ENCODE measurements at regions not wholly inside any gene's neighbourhood (a gene's known extent, or its start where the extent isn't known, plus 50 kb on each side); places are given as distances from the start of the nearest gene placed in this dataset.
"Not testable (repeated sequence)": the region's sequence is repeated elsewhere in the genome, so short reads cannot be mapped to it uniquely, and the experiment has no call there.

GRCh38 chr1:118300808-118301207 lies 115.8 kb upstream of the SPAG17 start:
- DNase-seq (ENCODE audit: low read depth in 2 of 2), result no peak

DNA sequence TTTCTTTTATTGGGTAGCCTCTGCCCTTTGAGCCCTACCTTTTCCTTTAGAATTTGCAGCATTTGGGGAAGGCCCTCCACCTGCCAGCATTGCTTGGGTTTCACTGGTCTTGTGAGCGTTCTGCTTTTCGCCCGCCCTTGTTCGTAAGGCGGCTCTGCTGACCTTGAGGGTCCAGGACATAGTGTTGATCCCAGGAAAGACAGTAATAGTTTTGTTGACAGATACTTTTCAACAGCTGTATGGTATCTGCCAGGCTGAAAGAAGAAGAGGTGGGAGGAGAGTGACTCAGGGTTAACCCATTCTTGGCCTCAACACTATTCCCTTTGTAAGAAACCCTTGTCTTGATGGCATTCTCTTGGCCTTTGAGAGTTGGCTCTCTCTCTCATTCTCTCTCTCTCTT lies 113.4 kb upstream of the SPAG17 start:
- no peak for DNase-seq (ENCODE audit: low read depth in 2 of 2)

GRCh38 chr1:118297521-118297920 lies 112.5 kb upstream of the SPAG17 start:
- no peak for DNase-seq (ENCODE audit: low read depth in 2 of 2)

DNA sequence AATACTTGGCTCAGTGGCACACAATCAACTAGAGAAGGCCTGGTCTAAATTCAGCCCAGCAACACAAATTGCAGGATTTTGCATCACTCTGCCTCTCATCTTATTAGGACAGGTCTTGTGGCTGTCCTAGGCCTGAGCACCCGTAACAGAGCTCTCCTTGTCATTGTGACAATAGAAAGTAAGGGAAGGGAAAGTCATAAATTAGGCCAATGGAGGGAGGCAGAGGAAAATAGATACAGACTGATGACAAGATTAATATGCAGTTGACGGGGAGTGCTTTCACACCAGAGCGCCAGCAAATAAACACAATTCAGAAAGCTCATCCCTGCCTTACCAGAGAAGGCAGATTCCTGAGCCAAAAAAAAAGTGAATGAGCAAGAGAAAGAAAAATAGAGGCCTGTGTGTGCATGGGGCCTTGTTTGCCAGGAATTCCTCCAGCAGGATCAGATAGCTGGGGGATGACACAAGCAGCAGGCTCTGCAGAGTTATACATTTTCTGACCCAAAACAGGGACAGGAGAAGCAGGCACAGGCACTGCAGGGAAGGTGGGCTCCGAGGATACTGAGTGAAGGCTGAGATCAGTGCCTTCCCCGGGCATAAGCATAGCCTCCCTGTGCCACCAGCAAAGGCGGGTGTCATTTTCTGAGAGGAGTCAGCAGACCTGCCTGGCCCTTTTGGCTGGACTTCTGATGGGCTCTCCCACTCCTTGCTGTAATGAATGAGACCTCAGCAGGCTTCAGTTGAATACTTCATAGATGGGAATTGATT lies 110.0 kb upstream of the SPAG17 start:
- DNase-seq (ENCODE audit: low read depth in 2 of 2), result no peak

DNA sequence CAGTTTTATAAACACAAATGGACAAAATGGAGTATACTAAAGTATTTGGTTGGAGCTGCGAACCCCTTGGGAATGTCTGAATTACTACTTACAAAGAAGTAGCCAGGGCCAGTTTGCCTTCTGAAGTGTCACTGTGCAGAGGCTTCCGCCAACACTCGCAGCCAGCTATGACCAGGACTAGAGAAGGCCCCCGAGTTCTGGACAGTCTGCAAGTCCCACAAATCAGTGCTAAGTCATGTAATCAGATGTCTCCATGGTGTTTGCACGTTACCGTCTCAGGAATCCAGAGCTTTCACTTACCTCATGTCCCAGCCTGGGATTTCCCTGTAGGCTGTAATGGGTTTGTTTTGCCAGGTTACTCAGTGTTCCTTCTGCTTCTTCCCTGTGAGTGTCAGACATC lies 106.6 kb upstream of the SPAG17 start:
- no peak for DNase-seq (ENCODE audit: low read depth in 2 of 2)

DNA sequence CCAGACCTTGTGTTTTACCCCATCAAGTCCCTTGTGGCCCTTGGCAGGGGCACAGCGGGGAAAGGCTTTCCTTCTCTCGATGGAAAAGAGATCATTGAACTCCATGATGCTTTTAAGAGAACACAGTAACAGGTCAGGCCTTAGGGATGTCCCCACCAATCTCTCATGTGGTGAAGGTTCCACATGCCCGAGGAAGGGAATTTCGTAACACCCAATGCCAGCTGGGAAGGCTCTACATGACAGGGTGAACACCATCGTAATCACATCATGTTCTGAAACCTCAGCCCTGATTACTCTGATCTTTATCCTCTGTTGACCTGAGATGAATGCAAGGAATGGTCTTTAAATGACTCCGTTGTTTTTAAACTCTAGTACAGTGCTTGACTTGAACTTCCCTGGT lies 105.5 kb upstream of the SPAG17 start:
- no peak for DNase-seq (ENCODE audit: low read depth in 2 of 2)

DNA sequence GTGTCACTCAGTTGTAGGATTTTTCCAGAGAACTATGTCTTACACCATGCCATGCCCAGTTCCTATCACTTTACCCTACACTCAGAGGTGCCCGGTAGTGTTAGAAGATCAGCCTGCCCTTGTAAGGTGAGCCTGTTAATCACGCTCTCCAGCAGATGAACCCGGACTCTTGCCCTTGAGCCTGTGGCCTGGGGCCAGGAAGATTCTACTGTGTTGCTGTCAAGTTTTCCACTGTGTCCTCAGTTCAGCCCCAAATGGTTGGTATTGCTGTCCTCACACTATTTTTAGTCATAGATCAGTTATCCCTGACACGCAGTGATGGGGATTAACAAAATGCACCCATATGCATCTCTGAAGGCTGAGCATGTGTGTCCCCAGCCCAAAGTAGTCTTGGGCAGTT lies 105.0 kb upstream of the SPAG17 start:
- no peak for DNase-seq (ENCODE audit: low read depth in 2 of 2)

- DNase-seq (ENCODE audit: low read depth in 2 of 2), result not testable (repeated sequence)
Measured at GRCh38 chr1:118280656-118281055, 95.6 kb upstream of the SPAG17 start.

- DNase-seq (ENCODE audit: low read depth in 2 of 2), result no peak
Measured at GRCh38 chr1:118275472-118276115, 90.6 kb upstream of the SPAG17 start.

- DNase-seq (ENCODE audit: low read depth in 2 of 2), result no peak
Measured at GRCh38 chr1:118272884-118273283, 87.9 kb upstream of the SPAG17 start.

DNA sequence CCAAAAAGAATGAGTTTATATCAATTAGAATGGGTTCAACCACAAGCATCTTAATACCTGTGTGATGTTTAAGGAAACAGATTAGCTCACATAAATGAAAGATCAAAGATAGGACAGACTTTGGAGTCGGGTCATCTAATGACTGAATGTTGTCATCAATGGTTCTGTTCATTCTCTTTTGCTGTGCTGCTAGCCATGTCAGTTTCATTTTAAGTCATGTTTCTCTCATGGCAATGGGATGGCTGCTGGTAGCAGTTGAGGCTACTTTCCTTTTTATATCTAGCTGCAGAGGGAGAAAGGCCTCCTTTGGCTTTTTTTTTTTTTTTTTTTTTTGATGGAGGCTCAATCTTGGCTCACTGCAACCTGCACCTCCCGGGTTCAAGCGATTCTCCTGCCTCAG lies 86.9 kb upstream of the SPAG17 start:
- DNase-seq (ENCODE audit: low read depth in 2 of 2), result no peak

DNA sequence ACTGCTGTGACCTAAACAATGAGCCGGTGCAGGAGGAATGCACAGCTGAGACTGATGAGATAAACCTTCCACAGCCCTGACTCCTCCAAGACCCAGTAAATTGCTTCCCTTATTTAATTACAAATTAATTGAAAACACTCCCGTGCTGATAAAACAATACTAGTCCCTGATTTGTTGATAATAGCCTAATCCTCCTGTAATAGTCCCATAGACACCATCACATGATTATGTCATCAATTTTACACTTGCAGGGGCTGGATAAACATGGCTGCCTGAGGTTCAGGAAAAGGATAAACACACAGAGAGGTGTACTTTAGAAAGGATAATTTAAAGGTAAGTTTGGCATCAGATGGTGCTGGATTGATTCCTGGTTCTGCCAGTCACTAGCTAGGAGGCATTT lies 84.6 kb upstream of the SPAG17 start:
- DNase-seq (ENCODE audit: low read depth in 2 of 2), result no peak

GRCh38 chr1:118266436-118266835 lies 81.4 kb upstream of the SPAG17 start:
- DNase-seq (ENCODE audit: low read depth in 2 of 2), result peak in 1 of 2 donors; percentile 7

DNA sequence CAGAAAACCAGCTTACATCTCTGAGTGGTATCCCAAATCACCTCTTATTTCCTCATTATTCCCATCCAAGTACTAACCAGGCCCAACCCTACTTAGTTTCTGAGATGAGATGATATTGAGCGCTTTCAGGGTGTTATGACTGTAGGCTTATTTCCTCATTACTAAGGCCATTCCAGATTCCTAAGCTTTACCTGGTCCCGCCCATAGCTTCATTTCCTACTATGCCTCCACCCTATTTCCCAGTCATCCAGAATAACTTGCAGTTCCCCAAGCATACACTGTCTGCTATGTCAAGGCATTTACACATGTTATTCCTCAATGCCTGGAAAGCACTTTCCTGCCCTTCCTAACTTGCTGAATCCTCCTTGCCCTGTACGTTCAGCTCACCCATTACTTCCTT lies 79.3 kb upstream of the SPAG17 start:
- no peak for DNase-seq (ENCODE audit: low read depth in 2 of 2)

DNA sequence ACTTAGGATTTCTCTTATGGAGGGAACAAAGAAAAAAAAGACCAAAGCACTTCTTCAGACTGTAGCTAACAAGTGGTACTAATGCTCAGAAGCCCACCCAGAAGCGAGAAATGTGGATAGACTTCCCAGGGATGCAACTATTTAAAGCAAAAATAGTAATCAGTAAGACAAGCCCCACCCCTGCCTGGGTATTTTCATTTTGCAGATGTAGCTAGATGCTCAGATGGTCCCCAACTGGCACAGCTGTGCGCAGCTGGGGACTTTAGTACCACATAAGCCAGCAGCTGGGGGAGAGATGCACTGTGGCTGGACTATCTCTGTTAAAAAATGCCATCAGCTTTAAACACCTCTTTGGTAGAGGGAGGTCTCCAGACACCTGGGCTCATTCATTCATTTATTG lies 77.8 kb upstream of the SPAG17 start:
- DNase-seq (ENCODE audit: low read depth in 2 of 2), result no peak

DNA sequence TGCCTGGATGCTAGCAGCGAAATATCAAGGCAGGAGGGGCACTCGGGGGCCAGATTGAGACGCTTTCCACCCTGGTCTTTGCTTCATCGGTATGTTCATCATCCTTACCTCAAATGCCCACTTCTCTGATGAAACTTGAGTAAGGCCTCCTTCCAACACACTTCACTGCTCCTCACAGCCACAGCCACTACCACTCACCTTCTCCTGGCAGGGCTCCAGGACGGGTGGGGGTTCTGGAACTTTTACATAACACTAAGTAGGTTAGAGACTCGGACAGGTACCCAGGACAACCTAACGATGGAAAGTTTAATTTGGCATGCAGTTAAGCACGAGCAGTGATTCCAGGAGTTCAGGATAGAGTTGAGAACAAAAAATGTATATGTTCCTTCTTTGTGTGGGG lies 73.9 kb upstream of the SPAG17 start:
- DNase-seq (ENCODE audit: low read depth in 2 of 2), result no peak

DNA sequence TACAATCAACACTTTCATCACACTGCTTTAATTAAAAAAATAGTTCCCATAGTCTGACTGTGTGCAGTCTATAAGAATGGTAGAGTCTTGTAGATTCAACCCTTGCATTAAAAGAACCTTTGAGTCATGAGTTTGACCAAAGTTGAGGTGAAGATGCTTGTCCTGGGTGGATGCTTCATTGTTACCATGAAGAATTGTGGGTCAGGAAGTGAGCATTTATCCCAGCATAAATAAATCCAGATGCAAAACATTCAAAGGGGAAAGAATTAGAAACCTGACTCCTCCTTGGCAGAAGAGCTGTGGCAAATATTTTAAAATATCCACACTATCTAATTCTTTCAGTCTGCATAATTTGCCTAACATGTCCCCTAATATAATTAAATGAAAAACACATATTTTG lies 72.9 kb upstream of the SPAG17 start:
- no peak for DNase-seq (ENCODE audit: low read depth in 2 of 2)

DNA sequence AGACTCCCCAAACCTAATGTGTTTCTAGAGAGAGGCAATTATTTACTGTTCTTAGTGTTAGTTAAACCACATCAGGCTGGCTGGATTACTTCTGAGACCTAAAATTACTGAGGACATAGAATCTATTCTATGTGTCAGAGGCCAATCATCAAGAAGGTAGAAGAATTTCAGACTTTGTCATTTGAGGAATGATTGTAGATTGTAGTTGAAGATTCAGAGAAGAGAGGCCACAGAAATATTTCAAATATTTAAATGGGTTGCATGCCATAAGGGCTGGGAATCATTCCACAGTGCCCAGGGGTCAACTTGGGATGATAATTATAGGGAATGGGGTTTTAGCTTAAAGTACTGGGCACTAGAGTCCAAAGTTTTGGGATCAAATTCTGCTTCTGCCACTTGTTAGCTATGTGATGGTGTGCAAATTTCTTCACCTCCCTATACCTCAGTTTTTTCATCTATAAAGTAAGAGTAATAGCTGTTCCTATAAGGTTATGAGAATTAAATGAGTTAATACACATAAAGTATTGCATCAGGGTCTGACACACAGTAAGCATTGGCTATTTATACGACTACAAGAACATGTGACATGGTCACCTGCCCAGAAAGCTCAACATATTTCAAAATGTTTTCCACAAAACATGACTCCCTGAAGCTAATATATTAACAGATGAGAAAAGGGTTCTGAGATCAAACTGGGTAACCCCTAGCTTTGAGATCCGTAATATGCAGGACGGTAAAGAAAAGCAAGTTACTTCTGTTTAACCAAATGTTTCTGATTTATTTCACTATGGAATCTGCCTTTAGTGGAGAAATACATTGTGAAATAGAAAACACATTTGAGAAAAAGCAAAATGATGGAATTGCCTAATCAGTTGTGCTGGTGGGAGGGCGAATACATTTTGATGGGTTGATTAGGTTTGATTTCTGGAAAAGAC lies 69.7 kb upstream of the SPAG17 start:
- DNase-seq (ENCODE audit: low read depth in 2 of 2), result no peak

- no peak for DNase-seq (ENCODE audit: low read depth in 2 of 2)
Measured at GRCh38 chr1:118254001-118254400, 69.0 kb upstream of the SPAG17 start.

DNA sequence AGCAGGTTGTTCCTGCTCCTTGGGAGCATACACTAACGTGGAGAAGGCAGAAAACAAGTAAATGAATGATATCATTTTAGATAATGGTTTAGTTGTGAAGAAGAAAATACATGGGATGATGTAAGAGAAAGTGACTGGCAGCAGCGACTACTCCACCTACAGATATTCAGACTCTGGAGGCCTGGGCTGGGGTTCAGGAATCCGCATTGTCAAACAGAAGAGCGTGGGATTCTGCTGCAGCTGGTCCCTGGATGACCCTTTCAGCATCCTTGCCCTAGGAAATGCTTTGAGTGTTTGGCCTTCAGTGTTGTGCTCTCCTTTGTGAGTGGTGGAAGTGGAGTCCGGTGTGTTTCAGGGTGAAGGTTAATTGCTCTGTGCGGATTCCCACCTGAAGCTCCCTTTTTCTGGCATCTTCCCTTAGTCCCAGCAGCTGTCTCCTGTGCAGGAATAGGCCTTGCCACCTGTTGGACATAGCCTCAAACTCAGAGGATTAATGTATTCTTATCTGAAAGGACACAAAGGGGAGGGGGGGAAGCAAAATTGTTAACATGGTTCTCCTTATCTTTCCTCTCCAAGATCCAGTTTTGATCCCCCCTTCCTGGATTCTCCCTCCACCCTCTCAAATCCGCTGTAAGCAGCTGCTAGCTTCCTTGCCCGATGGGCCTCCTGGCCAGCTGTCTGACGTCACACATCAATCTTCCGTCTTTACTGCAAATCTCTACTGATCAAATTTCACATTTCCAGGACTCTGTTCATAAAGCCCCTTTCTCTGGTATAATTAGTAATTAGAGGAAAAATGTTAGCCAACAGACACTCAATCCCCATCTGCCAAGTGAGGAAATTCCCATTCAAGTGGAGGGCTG lies 68.3 kb upstream of the SPAG17 start:
- no peak for DNase-seq (ENCODE audit: low read depth in 2 of 2)

DNA sequence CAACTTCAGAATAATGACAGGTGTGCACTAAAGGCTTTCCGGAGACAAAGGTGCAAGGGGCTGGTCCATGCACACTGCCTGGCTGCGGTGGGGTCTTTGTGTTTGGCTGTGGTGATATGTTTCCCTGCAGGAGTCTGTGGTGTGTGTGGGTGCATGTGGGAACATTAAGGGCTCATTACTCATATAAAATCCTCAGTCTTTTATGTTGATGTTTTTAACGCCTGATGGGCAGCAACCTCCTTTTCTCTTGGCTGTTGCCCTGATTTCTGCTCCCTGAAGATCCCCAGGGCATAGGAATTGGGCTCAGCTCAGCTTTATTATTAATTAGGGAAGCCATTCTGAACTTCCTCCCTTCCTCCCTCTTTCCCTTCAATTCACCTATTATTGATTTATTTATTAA lies 67.6 kb upstream of the SPAG17 start:
- DNase-seq (ENCODE audit: low read depth in 2 of 2), result no peak

Measured in dermis microvascular lymphatic vessel endothelial cell (primary cell).